ENCODE measurements at regions not wholly inside any gene's neighbourhood (a gene's known extent, or its start where the extent isn't known, plus 50 kb on each side); places are given as distances from the start of the nearest gene placed in this dataset.

DNA sequence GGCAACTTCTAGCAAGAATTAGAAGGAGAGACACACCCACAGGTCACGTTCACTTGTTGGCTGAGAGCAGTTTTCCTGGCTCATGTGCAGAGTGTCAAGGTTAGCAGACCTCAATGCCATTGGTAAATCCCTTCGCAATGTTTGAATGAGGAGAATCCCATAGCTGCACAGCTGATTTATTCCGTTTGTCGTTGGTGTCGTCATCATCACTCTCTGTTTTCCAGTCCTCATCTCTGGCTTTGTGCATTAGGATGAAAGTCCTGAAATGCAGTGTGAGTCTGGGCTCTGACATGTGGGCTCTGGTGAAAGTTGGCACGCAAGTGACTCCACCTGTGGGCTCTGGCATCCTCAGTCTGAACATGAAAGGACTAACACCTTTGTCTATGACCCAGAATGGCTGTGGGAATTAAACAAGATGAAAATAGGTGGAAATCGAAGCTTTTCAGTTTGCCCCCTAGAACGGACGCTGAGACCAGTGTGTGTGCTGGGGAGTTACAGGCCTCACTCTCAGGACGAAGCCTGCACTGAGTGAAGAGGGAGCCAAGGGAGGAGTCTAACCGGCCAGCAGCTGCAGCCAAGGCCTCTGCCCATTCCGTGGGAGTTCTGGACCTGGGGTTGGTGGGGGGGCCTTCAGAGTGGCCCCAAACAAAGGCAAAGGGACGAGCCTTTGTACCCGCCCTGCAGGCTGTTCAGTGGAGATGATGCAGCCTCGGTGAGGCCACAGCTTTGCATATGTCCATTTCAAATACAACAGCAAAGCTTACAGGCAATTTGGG, 74.8 kb upstream of the ZNF516 start:
- no peak for DNase-seq

DNA sequence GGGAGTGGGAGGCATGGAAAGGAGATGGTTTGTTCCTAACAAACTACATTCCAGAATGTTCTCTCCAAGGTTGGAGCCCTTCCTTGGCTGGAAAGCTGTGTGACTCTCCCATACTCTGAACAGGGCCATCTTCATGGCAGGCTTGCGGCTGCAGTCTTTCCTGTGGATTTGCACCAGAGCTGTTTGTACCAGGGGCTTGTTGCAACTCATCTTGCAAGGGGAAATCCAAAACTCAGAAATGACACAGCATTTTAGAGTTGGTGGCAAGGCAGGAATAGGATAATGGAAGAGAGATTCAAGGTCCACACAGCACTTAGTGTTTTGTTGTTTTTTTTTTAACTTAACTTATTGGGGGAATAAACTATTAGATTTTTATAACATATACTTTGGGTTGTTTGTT, 73.7 kb upstream of the ZNF516 start:
- no peak for DNase-seq

DNA sequence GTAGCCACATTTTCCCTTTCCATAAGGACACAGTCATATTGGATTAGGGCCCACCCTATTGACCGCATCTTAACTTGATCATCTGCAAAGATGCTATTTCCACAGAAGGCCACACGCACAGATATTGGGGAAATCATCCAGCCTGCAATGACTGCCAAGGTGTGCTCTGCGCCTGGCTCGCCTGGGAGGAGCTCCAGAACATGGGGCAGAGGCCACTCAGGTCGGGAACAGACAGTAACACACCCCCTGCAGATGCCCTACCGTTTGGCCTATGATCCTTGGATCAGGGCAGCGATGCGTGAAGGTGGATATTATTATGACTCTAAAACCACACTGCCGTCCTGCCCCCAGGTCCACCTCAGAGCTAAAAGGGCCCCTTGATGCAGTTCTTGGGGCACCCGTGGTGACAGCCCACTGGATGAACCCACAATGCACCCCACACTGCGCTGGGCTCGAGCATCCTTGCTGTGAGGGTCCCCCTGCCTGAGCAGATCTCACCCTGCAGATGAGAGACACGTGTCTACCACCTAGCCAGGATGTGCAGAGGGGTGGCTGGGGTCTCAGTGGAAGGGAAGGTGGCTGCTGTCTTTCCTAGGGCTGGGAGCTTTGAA, 72.9 kb upstream of the ZNF516 start:
- DNase-seq, result no peak

DNA sequence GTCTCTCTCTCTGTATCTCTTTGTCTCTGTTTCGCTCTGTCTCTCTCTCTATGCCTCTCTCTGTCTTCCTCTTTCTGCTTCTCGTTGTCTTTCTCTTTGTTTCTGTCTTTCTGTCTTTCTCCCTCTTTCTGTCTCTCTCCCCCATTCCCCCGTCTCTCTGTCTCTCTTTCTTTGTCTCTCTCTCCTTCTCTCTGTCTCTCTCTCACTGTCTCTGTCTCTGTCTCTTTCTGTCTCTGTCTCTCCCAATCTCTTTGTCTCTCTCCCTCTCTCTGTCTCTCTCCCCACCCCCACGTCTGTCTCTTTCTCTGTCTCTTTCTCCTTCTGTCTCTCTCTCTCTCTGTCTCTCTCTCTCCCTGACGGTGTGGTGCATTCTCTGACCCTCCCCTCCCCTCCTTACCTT, 71.9 kb upstream of the ZNF516 start:
- no peak for DNase-seq

DNA sequence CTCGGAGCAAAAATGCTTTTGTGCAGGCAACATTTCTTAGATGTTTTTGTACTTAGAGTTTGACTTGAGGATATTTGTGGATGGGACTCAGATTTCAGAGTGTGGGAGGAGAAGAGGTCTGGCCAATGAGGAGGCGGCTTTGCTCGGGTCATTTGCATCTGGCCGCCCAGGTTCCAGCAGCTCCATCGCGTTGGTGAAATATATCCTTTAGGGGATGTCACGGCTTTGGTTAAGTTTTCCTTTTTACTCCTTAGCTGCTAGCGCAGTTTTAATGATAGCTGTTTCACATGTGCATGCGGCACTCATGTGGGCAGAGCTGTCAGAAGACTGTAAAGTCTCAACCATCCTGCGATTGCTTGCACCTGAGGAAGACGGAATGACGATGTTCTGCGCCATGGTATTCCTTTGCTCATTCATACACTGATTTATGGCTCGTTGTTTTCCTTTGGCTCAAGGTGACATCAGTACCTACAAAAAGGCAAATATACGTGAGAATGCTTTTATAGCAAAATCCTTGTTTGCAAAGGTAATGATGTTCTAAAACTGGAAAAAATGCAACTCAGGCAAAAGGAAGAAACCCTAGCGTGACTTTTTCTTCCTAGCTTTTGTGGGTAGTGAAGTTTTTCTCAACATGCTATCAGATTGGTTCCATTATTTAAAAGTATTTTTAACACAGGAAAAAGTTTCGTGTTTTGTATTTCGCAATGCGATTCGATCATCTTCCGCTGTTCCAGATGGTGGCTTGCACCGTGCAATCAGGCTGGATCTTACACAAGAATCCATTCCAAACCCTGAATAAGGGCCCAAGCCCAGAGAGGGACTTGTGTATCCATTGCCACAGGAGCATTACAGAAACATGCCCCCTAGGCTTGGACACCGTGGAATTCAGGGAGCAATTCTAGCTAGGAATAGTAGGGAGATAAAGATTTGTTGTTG, 70.5 kb upstream of the ZNF516 start:
- DNase-seq, result peak; percentile 70

DNA sequence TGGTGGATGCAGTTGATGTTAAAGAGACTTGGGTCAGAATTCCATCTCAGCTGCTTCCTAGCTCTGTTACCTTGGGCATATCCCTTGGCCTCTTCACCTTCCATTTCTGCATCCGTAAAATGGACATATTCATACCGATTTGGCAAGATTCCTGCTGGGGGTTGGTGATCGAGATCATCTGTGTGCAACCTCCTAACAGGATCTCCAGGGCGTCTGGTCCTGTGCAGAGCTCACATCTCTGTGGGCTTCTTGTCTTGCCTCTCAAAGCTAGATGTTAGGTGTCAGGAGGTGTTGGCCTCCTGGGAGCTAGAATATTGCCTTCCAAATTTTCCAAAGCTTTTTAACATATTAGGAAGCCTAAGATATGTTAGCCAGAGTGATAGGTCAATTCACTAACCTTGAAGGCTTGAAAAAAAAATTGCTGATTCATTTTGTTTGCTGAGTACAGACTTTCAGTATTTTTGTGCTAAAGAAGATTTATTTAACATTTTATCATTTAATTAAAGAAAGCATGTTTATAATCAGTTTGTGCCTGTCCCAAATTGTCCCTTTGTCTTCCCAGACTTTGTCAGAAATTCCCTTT, 69.7 kb upstream of the ZNF516 start:
- DNase-seq, result no peak

DNA sequence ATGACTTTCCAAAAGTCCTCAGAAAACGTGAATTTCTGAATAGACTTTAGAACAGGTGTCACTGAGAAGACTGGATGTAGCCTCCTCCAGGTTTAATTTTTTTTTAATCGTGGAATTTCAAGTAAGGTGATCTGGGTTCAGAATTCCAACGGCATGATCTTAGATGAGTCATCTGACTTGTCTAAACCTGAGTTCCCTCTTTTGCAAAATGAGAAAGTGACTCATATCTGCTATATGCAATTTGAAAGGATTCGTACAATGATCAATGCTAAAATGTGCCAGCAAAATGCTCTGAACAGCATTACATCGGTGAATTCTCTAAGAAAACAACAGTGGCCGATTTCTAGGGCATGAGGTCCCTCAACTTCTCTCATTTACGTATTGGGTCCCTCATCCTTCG, 69.1 kb upstream of the ZNF516 start:
- no peak for DNase-seq

DNA sequence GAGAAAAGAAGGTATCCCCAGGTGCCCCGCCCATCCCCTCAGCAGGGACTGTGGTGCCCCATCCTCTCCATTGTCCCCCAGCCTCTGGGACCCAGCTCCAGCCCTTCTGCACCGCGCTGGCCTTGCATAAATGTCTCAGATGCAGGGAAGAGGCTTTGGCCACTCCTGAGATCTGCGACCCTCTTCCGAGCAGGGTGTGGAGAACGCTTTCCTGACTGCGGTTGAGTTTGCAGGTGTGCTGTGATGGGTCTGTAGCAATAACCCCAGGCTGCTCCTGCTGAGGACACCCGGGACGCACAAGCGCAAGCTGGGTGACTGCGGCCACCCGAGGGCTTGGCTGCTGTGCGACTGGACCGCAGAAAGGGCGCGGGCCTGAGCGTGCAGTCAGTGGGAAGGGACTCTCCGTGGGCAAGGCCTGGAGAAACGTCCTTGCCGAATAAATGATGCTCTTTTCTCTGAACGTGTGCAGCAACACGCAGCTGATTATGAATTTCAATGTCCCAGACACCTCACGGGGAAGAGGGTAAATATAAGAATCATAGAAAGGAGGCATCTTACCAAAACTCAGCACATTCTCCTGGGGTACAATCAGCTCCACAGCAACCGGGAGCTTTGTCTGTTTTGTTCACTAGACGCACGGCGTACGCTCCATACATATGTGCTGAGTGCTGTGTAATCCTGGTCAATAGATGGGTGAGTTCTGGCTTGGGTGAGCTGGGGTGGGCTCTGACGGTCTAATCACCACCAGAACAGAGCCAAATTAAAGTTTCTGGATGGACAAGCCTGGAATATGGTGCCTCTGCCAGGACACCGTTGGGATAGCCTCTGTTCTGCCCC, 67.5 kb upstream of the ZNF516 start:
- DNase-seq, result no peak

DNA sequence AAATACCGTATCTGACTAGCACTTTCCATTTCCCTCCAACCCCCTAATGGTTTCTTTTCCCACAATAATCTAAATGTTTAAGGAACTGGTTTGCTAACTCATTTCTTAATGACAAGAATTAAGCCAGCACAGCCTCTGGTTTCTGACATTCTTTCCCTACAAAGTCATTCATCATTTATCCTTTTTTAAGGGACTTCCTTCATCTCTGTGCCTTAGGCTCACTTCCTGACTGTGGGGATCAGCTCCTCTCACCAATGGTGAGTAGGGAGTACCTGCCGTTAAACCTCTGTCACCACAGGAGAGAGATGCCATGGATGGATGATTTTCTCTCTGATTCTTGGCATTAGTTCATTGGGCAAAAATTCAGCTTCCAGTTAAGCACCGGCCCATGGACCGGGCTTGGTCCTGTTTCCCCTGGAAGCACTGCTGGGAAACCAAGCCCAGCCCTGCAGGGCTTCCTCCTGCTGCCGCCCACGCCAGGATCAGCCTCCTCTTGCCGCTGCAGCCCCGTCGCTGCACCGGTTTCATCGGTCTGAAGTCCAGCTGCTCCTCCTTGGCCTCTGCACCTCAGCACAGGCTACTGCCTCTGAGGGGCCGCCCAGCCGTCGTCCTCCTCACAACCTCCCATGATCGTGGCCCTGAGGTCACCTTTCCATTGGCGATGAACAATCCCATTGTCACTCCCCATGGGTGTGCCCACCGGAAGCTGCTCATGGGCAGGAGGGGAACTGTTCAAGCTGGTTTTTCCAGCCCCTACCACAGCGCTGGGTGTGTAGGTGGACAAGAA, 64.0 kb upstream of the ZNF516 start:
- DNase-seq, result no peak

DNA sequence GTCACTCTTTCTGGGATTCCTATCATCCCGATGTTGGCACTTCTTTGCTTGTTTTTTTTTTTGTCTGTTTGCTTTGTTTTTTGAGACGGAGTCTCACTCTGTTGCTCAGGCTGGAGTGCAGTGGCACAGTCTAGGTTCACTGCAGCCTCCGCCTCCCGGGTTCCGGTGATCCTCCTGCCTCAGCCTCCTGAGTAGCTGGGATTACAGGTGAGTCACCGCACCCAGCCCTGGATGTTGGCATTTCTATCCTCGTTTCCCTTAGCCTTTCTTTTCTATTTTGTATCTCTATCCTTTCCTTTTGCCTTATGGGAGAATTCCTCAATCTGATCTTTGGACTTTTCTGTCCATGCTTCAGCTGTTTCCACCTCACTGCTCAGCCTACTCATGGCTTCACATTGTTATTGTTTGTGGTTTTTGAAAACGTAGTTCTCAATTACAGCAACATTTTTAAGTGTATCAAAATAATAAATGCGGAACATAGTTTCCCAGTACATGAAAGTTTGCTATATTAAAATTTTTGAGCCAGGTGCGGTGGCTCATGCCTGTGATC, 62.1 kb upstream of the ZNF516 start:
- DNase-seq, result no peak

DNA sequence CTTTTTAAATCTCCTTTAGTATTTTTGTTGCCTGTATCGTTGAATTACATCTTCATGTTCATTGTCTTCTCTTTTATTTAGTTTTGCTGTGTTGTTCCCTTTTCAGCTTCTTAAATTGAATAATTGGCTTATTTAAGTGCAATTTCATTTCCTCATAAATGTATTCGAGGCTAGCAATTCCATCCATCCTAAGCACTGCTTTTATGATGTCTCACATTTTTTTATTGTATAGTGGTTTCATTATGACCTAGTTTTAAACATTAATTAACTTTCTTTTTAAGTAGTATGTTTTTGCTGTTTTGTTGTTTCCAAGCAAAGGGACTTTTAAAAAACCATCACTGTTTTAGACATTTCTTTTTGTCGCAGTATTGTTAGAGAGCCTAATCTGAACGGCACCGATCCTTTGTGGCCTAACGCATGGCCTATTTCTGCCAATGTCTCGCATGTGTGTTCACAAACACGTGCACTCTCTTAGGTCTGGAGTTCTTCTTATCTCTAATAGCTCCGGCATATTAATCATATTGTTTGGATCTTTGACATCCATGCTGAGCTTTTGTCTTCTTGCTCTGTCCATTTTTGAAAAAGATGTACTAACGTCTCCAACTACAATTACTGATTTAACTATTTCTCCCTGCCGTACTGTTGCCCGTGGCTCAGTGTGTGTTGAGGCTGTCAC, 59.6 kb upstream of the ZNF516 start:
- no peak for DNase-seq

DNA sequence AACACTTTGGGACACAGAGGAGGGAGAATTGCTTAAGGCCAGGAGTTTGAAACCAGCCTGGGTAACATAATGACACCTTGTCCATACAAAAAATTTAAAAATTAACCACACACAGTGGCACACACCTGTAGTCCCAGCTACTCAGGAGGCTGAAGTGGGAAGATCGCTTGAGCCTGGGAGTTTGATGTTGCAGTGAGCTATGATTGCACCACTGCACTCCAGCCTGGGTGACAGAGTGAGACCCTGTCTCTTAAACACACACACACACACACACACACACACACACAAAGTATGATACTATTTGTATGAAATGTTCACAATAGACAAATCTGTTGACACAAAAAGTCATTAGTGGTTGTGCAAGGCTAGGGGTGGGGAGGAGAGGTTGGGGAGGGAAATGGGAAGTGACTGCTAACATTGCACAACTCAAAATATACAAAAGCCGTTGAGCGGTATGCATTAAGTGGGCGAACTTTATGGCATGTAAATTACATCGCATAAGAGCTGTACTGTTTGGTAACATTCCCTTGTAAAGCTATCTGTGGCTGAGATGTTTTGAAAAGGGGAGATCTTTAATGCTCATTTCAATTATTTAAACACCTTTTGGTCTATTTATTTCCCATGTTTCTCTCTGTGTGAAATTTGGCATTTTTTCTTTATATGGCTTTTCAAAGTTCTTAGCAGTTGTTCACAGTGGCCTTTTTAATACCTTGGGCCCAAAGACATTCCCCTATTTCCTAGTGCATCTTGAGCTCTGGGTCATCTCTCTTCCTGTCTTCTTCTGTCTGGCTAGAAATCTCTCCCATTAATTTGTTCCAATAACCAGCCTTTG, 58.9 kb upstream of the ZNF516 start:
- peak; percentile 70 for DNase-seq

DNA sequence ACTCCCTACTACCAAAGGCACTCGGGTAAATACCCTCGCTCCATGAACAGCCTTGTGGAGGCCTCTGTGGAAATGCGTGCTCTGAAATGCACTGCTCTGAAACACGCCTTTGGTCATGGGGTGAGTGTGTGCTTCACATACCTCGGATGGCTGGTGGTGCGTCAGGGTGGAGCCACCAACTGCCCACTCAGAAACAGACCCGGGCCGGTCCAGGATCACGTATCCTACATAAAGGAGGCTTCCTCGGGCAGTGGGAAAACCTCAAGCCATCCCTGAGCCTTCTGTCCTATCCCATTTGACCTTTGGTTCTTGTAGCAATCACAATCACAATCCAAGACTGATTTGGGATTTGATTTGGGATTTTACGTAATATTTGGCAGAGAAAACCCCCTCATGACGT, 53.5 kb upstream of the ZNF516 start:
- no peak for DNase-seq

DNA sequence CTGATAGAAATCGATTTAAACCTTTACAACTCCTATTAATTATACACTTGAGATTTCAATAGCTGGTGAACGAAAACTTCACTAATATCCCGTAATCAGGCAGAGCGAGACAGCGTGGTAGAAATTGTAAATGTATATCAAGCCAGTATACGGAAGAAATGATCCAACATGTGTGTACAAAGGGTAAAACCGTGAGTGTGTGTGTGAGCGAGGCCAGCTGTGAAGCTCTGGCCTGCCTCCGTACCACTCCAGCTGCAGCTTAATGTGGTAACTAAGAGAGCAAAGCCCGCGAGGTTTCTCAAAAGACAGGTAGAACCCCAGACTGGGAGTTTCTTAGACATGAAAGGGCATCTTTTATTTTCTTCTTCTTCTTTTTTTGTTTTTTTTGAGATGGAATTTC, 52.3 kb upstream of the ZNF516 start:
- DNase-seq, result no peak

DNA sequence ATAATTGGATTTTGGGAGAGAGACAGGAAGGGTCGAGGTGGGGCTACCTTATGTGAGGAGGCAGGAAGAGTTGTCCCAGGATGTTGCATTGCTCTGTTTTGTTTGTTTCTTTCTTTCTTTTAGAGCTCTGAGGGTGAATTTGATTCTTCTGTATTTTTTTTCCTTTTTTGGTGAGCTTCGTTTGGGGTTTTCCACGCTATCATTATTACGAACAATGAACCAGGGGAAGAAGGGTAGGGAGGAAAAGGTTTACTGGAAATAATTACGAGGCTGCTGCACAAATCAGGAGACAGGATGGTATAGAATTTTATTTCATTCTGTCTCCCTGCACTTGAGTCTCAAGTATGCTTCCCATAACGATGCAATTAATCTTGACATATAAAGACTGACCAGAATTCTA, 51.4 kb upstream of the ZNF516 start:
- DNase-seq, result no peak

DNA sequence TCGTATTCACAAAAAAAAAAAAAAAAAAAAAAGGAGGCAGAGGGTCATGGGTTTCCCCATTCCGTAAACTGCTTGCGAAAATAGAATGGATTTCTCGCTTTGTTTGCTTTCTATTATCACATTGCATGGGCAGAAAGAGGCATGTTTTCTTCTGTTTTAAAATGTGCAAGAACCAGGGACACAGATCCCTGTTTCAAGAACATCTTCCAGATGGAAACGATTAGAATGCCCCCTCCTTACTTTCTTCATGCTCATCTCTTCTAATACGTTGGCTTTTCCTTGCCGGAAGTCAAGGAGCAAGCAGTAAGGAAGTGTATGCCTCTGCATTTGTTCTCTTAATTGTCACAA, 51.0 kb upstream of the ZNF516 start:
- no peak for DNase-seq

DNA sequence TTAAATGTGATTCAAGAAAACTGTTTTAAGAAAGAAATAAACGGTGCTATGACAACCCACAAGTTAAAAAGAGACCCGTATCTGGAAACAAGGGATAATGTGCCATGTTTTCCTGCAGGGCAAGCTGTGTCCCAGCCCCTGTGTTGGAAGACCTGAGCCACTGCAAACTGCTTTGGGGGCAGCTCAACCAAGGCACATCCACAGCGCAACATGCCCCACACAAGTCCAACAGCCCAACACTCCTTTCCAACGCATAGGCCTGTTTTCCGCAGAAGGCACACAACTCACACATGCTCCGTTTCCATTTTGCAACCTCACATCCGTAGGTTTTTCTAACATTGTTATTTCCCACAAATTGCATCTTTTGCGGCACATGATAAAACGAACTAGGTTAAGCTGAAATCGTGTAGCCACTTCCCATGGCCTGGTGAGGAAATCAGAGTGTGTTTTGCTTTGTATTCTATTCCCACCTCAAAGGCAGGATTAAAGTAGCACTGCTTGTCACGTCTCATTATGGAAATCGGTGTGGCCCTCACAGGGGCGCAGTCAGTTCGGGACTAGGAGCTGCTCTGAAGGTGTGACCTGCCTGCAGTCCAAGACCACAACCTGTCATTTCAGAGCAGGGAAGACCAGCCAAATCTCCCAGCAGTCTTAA, 50.5 kb upstream of the ZNF516 start:
- no peak for DNase-seq

DNA sequence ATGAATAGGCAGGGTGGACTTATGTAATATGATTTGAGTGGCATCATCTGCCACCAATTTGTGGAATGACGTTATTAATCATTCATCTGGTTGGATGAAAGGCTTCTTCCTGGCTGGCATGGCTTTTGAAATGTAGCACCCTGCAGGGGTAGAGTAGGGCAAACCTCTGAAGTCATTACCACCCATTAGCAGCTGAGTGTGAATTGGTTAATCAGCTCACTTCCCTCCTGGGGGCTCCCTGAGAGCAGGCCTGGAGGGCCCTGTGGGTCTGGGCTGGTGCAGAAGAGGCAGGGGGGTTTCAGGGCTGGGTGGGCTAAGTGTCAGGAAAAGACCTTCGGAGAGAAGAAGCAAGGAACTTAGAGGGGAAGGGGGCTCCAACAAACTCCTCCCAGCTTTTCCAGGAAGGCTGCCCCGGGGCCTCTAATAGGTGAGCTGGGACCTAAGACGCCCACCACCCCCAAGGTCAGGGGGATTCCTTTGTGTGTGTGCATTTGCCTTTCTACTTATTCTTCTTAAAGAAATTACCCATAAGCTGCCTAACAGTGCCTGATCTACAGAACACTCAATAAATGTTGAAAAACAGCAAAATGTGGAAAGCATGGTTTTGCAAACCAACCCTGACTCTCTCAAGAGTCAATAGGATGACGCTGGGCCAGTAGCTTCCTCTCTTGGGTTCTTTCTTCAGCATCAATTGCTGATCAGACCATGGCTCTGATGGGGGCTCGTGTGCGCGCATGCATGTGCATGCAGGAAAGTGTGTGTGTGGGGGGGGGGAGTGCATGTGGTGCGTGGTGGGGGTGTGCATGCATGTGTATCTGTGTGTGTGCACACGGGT, 49.7 kb upstream of the ZNF516 start:
- DNase-seq, result no peak
